HG03520 (cell line): ENCODE measurements at regions not wholly inside any gene's neighbourhood (a gene's known extent, or its start where the extent isn't known, plus 50 kb on each side); places are given as distances from the start of the nearest gene placed in this dataset.
"Not testable (repeated sequence)": the region's sequence is repeated elsewhere in the genome, so short reads cannot be mapped to it uniquely, and the experiment has no call there.

ENCODE experiments used
- ATAC-seq: cut with Tn5 transposase; IDR thresholded peaks from one replicate; pipeline ENCODE4 v1.9.1; 2021; ENCODE audit warnings: mild to moderate bottlenecking, moderate library complexity; ENCODE audit not compliant: unreplicated experiment

DNA sequence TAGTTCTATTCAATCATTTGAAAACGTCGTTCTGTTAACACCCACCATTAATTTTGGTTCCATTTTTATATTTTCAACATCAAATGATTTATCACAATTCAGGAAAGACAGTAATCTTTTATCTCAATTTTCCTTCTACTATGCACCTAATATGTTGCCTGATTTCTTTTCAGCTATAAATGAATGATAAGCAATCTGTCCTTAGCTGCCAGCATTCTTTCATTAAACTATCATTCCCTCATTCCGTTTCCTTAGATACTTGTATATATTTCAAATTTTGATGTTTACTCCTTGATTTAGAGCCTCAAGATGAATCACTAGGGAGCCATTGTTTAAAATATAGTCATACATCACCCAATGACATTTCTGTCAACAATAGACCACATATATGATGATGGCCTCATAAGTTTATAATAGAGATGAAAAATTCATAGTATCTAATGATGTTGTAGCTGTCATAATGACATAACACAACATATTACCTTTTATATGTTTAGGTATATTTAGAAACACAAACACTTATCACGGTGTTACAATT lies 661.7 kb downstream of the IPMK start:
- ATAC-seq, result no peak

DNA sequence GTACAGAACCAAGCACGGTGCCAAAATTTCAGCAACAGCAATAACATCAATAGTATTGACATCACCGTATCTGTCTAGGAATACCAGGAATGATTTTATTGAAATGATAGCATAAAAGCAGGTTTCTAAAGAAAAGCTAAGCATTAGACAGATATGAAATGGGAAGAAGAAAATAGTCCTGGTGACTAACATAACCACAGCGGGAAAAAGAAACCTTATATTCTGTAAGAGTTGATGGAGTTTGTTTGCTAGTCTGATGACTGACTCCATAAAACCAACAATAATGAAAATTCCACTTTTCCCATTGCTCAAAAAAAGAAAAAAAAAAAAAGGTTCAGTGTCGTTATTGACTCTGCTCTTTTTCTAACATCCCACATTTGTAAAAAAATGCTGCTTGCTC lies 668.3 kb downstream of the IPMK start:
- ATAC-seq, result no peak

DNA sequence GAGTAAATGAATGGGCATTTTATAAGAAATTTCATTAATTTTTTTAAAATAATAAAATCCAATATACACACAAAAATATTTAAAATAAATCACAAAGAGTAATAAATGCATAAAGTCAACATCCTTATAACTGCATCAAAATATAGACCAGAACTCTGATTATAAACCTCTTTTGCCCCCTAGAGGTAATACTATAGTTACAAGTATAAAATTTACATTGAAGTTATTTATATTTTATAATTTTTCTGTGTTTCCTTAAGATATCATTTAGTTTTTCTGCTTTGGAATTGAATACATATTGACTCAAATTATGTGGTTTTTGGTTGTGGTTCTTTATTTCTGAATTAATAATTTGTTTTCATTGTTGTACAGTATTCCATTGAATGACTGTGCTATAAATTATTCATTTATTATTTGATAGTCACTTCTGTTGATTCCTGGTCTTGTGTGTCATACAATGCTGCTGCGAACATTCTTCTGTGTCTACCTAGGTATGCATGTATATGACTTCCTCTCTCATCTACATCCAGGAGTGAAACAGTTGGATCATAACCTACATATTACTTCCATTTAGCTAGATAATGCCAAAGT lies 673.6 kb downstream of the IPMK start:
- no peak for ATAC-seq

DNA sequence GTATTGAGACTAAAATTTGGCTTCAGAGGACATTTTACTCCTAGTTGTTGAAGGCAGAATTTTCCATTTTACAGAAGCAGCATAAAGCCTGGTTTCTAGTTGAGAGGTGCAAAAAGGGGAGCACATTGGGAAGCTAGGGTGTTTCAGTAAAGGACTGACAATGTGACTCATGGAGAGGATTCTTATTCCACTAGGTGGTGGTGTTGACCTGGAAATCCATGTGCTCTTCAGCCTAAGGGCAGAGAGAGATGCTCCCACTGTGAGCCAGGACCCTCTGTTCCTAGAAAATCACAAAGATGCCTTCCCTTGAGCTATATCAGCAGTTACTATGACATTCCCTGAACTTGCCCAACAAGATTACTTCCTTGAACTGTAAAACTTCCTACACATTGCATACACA lies 687.8 kb downstream of the IPMK start:
- no peak for ATAC-seq

DNA sequence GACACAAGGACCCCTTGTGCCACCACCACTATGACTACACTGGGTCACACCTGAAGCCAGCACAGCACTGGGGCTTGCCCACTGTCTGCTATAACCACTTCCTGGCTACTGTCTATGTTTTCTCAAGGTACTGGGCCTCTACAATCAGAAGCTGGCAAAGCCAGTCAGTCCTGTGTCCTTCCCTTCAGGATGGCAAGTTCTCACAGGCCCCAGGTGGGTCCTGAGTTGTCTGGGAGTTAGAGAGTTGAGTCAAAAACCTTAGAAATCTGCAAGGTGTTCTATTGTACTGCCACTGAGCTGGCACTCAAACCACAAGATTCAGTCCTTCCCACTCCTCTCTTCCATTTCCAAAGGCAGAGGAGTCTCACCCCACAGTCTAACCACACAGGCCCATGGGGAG lies 705.5 kb downstream of the IPMK start:
- no peak for ATAC-seq

DNA sequence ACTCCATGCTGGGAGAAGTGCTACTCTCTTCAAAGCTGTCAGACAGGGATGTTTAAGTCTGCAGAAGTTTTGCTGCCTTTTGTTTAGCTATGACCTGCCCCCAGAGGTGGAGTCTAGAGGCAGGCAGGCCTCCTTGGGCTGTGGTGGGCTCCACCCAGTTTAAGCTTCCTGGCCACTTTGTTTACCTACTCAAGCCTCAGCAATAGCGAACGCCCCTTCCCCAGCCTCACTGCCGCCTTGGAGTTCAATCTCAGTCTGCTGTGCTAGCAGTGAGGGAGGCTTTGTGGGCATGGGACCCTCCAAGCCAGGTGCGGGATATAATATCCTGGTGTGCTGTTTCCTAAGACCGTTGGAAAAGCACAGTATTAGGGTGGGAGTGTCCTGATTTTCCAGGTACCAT lies 715.9 kb downstream of the IPMK start:
- not testable (repeated sequence) for ATAC-seq

DNA sequence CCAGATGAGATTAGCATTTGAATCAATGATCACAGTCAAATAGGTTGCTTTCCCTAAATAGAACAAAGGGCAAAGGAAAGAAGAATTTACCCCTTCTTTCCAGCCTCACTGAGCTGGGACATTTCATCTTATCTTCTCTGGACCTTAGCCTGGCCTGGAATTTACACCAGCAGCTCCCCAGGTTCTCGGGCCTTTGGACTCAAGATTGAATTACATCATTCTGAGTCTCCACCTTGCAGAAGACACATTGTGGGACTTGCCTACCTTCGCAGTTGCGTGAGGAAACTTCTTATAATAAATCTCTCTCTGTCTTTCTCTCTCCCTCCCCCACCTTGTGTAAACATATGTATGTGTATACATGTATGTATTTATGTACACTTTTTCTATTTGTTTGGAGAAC lies 732.4 kb downstream of the IPMK start:
- ATAC-seq, result no peak

DNA sequence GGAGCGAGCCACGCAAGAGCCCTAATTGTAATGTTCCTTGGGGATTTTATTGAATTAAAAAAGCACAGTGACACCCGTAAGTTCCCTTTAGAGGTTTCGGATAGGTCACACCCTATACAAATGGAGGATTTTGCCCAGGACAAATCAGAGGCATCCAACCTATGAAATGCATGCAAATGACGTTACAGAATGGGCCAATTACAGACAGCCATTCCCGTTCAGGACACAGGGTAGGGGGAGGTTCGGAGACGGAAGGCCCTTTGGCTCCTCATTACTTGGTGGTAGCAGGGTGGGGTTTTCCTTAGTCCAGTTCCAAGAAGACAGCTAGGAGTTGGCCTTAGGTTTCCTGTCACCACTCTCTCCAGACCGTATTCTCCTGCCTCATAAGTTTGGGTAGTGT lies 754.1 kb downstream of the IPMK start:
- no peak for ATAC-seq

DNA sequence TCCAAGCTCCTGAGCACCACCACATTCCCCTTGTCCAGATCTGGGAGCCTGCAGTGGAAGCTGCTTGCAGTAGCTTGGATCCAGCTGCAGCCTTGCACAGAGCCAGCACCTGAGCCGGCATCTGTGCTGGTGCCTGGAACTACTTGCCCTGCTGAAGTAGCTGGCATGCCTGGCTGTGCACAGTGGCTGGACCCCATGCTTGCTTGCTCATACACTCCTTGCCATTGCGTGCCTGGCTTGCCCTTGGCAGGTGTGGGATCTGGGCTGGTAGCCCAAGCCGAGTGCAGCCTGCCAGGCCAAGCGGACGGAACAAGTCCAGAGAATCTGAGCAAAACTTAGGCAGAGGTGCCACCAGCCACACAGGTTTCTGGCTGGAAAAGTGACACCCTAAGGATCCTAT lies 759.9 kb downstream of the IPMK start:
- no peak for ATAC-seq

DNA sequence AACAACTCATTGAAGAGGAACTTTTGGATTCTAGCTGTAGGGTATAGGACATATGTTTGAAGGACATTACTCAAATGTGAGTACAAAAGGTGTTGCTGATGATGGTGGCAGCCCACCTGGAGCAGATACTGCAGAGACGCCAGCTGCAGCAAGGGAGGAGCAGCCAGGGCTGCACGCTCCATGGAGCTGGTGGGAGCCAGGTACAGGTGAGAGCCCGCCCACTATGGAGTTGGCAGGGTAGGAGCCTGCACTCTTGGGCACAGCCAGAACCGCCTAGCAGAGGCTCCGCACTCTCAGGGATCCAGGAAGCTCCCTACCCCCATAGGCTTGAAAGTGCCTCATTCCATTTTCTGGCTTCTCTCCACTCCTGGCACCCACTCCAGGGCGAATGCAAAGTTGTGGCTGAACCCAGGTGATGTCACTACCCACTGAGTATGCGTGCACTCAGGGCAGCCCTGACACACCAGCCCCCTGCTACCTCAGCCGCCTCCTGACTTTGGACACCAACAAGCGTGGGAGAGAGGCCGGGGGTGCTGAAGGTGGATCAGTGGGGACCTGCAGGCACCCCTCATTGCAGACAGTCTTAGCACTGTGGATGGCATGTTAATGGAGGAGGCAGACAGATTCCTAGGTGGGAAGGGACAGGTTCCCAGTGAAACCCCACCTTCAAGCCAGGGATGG lies 761.1 kb downstream of the IPMK start:
- ATAC-seq, result no peak

DNA sequence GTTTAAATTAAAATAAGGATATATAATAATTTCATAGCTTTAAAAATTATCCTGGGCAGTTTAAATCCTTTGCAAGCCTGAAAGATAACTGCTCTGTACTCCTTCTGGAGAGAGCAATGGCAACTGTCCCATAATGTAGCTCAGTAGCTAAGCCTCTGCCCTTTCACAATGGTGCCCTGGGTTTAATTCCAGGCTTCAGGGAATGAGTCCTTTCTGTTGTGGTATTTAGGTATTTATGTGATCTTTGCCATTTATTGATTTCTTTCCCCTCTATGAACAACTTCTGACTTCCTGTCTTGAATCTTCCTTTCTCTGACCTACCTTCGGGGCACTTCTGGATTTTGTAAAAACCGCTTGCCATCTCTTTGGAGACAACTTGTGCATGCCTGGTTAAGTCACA lies 773.2 kb downstream of the IPMK start:
- ATAC-seq, result no peak

DNA sequence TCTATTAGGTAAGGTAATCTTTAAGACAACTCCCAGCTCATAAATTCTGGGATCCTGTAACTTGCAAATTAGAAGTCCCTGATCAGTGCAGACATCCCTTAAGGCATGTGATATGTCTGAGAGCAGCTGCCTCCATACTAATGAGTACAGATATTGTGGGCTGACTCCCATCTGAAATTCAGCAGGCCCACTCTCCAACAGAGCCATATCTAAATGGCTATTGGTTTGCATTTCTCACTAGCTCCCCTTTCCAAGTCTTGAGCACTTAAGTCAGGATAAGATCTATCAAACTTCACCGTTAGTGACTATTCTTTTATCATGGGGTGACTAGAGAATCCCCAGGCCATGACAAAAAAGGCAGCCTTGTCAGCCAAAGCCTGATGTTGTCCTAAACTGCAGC lies 785.4 kb downstream of the IPMK start:
- no peak for ATAC-seq

DNA sequence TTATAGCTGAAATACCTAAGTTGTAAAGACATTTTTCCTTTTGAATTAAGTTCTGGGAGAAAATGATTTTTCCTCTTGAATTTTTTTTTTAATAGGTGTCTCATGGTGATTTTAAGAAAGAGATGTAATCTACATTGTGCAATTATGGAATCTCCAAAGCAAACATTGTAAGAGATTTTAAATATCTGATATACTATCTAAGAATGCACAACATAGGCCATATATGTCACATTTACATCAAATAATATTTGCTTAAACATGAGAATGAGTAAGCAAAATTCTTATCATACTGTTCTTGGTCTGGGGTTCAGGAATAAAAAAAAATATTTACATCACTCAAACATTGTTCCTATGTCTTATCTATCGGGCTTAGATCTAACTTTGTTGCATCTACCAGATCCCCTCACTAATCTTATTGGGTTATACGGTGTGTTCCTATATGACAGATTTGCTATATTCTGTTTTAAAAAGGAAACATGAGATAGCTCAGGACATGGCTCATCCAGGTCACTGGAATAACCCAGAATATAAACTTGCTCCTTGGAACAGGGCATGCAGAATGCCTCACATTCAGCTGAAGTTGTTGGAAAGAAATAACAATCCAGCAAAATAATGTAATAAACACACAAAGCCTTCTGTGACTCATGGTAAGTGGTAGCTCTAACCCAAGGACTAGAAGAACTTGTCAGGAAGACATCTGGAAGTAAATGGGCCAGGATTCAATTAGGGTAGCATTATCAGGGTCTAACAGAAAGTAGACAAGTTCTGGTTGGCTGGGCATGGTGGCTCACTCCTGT lies 794.7 kb downstream of the IPMK start:
- no peak for ATAC-seq

DNA sequence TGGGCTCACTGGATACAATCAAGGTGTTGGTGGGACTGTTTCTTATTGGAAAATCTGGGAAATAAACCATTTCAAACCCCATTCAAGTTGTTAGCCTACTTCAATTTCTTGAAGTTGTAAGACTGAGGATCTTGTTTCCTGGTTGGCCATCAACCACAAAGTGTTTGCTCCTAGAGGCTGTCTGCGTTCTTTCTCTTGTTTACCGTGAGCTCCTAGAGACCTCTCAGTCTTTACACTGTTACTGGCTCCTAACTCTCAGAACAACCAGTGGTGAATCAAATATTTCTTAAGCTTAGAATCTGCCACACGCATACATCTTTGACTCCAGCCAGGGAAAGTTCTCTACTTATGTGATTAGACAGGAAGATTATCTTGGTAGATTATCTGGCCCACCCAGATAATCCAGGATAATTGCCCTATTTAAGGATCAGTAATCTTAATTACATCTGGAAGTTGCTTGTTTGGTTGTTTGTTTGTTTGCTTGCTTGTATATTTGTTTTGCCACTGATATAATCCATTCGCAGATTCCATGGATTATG lies 798.7 kb downstream of the IPMK start:
- ATAC-seq, result no peak

DNA sequence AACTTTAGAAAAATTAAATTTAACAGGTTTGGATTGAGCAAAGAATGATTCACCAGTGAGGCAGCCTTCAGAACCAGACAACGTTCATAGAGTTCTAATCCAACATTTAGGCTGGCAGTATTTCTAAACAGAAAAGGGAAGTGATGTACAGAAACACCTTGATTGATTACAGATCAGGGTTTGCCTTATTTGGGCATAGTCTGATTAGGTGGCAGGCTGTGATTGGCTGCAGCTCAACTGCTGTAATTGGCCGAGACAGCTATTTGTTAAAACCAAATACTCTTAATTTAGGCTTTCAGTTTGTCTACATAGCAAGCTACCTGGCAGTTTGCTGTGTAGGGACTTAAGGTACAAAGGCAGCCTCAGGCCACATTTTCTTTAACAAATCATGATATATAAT lies 802.5 kb downstream of the IPMK start:
- ATAC-seq, result no peak

DNA sequence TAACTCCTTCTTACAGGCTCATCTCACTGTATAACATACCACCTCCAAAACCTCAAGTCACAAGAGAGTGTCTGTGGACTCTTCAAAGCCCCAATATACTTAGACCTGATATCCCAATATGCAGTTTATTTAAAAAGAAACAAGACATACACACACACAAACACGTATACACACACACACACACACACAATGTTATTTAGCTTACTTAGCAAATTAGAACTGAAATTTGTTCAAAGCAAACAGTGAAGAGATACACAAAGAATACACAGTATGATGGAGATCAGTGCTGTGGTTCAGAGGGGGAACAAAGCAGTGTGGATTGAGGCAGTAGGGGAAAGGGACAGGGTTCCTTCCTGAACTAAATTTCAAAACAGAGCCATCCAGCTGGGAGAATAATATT lies 807.2 kb downstream of the IPMK start:
- ATAC-seq, result no peak

DNA sequence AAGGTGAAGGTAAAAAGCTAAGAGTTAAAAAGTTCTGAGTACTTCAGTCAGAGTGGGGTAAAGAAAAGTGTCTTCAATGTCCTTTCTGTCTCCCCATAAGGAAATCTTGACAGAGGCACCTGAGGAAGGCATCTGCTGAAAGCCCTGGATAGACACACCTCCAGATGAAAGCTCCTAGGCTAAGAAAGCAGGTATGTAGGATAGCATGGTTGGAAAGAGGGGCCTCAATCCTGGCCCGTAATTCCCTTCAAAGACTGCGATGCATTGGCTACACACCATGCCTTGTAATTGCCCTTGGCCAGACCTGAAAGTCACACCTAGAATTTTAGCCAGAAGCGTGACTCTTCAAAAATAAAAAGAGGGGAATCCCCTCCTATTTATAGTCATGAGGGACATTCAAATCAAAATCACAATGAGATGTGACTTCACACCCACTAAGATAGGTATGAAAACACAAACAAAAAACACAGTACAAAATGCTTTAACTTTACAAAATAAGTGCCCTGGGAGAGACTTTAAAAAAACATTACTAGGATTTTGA lies 809.7 kb downstream of the IPMK start:
- no peak for ATAC-seq

DNA sequence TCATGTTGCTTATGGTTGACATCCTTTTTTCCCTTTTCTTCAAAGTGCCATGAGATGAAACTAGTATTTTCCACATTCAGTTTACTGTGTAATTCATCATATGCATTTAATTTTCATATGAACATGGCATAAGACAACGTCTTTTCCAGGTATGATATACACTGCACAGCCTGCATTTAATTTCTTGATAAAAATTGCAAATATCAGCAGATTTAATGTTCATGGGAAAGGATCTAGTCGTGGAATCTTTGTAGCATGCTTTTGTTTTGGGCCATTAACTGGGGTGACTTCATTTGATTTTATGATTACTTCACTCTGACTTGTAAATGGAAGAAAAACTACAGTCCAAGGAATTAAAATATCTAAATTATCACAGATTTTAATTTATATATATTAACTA lies 837.3 kb downstream of the IPMK start:
- no peak for ATAC-seq

DNA sequence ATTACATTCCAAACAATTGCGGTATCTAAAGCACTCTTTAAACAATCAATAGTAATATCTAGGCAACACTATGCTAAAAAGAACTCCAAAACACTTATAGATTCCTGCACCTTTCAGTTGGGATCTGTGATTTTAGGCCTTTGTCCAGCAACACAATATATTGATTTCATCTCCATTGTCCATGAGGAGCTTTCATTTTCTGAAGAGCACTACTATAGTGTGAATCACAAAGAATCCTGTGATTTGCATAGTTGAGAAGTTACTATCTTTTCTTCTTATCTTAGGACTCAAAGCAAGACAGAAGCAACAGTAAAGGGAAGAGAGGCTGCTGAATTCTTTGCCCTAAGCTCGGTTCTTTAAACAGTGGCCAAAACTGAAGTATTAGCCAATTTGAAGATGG lies 846.8 kb downstream of the IPMK start:
- no peak for ATAC-seq

DNA sequence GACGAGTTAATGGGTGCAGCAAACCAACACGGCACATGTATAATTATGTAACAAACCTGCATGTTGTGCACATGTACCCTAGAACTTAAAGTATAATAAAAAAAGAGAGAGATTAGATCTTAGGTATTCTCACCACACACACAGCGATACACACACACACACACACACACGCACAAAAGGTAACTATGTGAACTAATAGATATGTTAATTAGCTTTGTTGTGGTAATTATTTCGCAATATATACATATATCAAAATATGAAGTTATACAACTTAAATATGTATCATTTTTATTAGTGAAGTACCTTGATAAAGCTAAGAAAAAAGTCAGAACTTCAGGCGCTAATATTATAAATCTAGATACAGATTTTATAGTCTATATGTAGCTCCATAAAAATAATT lies 849.2 kb downstream of the IPMK start:
- ATAC-seq, result no peak

DNA sequence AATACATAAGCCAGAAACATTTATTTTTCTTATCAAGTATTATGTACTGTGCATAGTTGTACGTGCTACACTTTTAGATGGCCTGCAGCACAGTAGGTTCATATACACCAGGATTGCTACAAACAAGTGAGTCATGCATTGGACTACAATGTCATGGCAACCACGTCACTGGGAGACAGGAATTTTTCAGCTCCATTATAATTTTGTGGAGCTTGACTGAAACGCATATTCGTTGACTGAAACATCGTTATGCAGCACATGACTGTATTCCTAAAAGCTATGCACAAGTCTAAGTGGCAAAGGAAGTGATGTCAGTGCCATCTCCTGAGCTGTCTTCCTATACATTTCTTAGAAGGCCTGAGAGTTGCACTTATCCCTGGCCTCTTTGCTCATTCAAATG lies 871.8 kb downstream of the IPMK start:
- no peak for ATAC-seq

DNA sequence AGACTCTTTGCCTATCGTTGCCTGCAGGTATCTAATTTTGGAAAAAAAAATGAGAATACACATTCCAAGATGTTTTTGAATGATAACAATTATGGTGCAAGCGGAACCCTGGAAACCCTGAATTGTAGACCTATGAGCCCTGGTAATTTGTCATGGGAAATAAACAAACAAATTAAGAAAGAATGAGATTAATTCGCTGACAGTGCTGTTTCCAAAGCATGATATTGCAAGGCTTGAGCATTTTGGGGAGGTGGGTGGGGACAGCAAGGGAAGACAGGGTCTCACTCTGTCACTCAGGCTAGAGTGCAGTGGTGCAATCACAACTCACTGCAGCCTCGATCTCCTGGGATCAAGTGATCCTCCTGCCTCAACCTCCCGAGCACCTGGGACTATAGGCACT lies 900.3 kb downstream of the IPMK start:
- ATAC-seq, result no peak
